Stimulated activated CD4-positive, alpha-beta T cell treated with anti-CD3 and anti-CD28 coated beads, Interleukin-15, amount 100 ng/mL, for 24 hours (primary cell): ENCODE measurements at regions not wholly inside any gene's neighbourhood (a gene's known extent, or its start where the extent isn't known, plus 50 kb on each side); places are given as distances from the start of the nearest gene placed in this dataset.

Source experiments
- DNase-seq: peaks from one replicate; pipeline ENCODE4 v3.0.0-alpha.2; 2020

GRCh38 chr14:104504172-104504735 is 75.3 kb upstream of the C14orf180 start:
- DNase-seq = no peak

GRCh38 chr14:104505085-104506074 is 74.2 kb upstream of the C14orf180 start:
- DNase-seq = no peak

GRCh38 chr14:104506461-104507253 is 72.9 kb upstream of the C14orf180 start:
- DNase-seq = no peak

GRCh38 chr14:104507443-104507842 is 72.1 kb upstream of the C14orf180 start:
- no peak for DNase-seq

- no peak for DNase-seq
These were observed 69.9 kb upstream of the C14orf180 start for GRCh38 chr14:104509673-104510072.

- no peak for DNase-seq
These were observed 69.3 kb upstream of the C14orf180 start for GRCh38 chr14:104510216-104510615.

GRCh38 chr14:104510794-104511611 is 68.6 kb upstream of the C14orf180 start:
- DNase-seq = no peak

GRCh38 chr14:104512061-104512460 is 67.5 kb upstream of the C14orf180 start:
- no peak for DNase-seq

GRCh38 chr14:104512771-104513640 is 66.6 kb upstream of the C14orf180 start:
- DNase-seq = no peak

- DNase-seq = no peak
These were observed 65.9 kb upstream of the C14orf180 start for GRCh38 chr14:104513641-104514046.

- DNase-seq = no peak
These were observed 65.3 kb upstream of the C14orf180 start for GRCh38 chr14:104514156-104514848.

GRCh38 chr14:104515059-104515810 is 64.3 kb upstream of the C14orf180 start:
- DNase-seq = no peak

GRCh38 chr14:104515811-104516780 is 63.5 kb upstream of the C14orf180 start:
- no peak for DNase-seq

GRCh38 chr14:104516906-104517305 is 62.7 kb upstream of the C14orf180 start:
- DNase-seq = no peak

- no peak for DNase-seq
These were observed 62.1 kb upstream of the C14orf180 start for GRCh38 chr14:104517426-104517825.

GRCh38 chr14:104517867-104518266 is 61.7 kb upstream of the C14orf180 start:
- no peak for DNase-seq

GRCh38 chr14:104518659-104519350 is 60.8 kb upstream of the C14orf180 start:
- no peak for DNase-seq

- no peak for DNase-seq
These were observed 59.8 kb upstream of the C14orf180 start for GRCh38 chr14:104519721-104520120.
